GM12874 (cell line): ENCODE measurements at regions not wholly inside any gene's neighbourhood (a gene's known extent, or its start where the extent isn't known, plus 50 kb on each side); places are given as distances from the start of the nearest gene placed in this dataset.

Experiments
- CTCF ChIP-seq: IDR thresholded peaks from 2 replicates; pipeline ENCODE4 v1.5.1; 2011; ENCODE audit warnings: low read depth, mild to moderate bottlenecking, control low read depth, low read length, moderate library complexity; ENCODE audit not compliant: insufficient read depth

GRCh38 chr16:64132759-64133361, 989.0 kb downstream of the CDH11 start:
- TF ChIP-seq CTCF, result no peak

- no peak for TF ChIP-seq CTCF
These were observed 989.7 kb downstream of the CDH11 start for GRCh38 chr16:64132190-64132589.

GRCh38 chr16:64131423-64131822, 990.4 kb downstream of the CDH11 start:
- no peak for TF ChIP-seq CTCF

GRCh38 chr16:64130140-64130539, 991.7 kb downstream of the CDH11 start:
- TF ChIP-seq CTCF, result no peak

- no peak for TF ChIP-seq CTCF
These were observed 999.7 kb downstream of the CDH11 start for GRCh38 chr16:64122177-64122576.

- no peak for TF ChIP-seq CTCF
These were observed 1000.4 kb downstream of the CDH11 start for GRCh38 chr16:64121473-64121872.

- no peak for TF ChIP-seq CTCF
These were observed 1005.7 kb downstream of the CDH11 start for GRCh38 chr16:64116151-64116550.
